ENCODE measurements at regions not wholly inside any gene's neighbourhood (a gene's known extent, or its start where the extent isn't known, plus 50 kb on each side); places are given as distances from the start of the nearest gene placed in this dataset.

- ChIA-PET CTCF (ENCODE audit: partially characterized antibody) (no interaction called here), POLR2A (ENCODE audit: partially characterized antibody) (no interaction called here)
- WGBS, 2 experiments (ENCODE audit: extremely low coverage in 1 of 2, insufficient coverage in 1 of 2, insufficient read length in 1 of 2, insufficient replicate concordance in 2 of 2, low coverage in 1 of 2, low lambda C conversion rate in 2 of 2, missing lambda C conversion rate in 1 of 2) = 80% methylated on average over 2 of the region's 2 CpGs; no CpG with 5 or more reads in 1 of the 2 experiments
- H3K79me2 ChIP-seq (ENCODE audit: control insufficient read depth in 1 of 2, insufficient read depth in 2 of 2, low read length in 2 of 2) = no peaks in the 10 kb centered on the region
- H2BK120ac ChIP-seq (replicated peaks; ENCODE audit: low read depth, low read length) = no peak overlapping the region
- H4K20me1 ChIP-seq (replicated peaks in 1 of 2; ENCODE audit: control insufficient read depth in 1 of 2, insufficient read depth in 2 of 2, low read length in 2 of 2) = no peaks in the 10 kb centered on the region
- H3K4ac ChIP-seq (replicated peaks; ENCODE audit: insufficient read length, low read depth, low read length) = no peak overlapping the region
- no peaks in the 10 kb centered on the region for H3K79me1 ChIP-seq (ENCODE audit: low read depth, low read length)
- no peaks in the 10 kb centered on the region for H3K23me2 ChIP-seq (ENCODE audit: low read depth, low read length)
- no peaks in the 10 kb centered on the region for H3K4me1 ChIP-seq (replicated peaks in 1 of 4; ENCODE audit: control insufficient read depth in 3 of 4, insufficient read depth in 4 of 4, low read length in 3 of 4)
- no peak overlapping the region for H2AFZ ChIP-seq (ENCODE audit: low read length)
- TF ChIP-seq CBX8 (IDR thresholded peaks at IDR 0.05; ENCODE audit: borderline replicate concordance, low read depth, low read length) (no peak), YY1 (IDR thresholded peaks at IDR 0.05; ENCODE audit: low read depth, low read length) (0 out of 2 replicates have a peak, but pooled peaks have one; percentile 8)
- H4K91ac ChIP-seq (replicated peaks; ENCODE audit: insufficient read length, low read length) = no peak overlapping the region
- H4K8ac ChIP-seq (ENCODE audit: extremely low read depth, insufficient read depth, low read length) = no peak overlapping the region
- no peak overlapping the region for H3K23ac ChIP-seq (ENCODE audit: insufficient read length)
- H4K5ac ChIP-seq (ENCODE audit: insufficient read length, low read depth, low read length) = no peak overlapping the region
- no peak overlapping the region for H2BK20ac ChIP-seq (ENCODE audit: low read length)
- no peak overlapping the region for H3K14ac ChIP-seq (ENCODE audit: insufficient read length)
- H3K4me2 ChIP-seq (ENCODE audit: insufficient read depth in 1 of 2, low read depth in 2 of 2, low read length in 2 of 2) = no peak overlapping the region
- H2BK15ac ChIP-seq (ENCODE audit: low read length) = no peak overlapping the region
- FAIRE-seq = peak; percentile 57
- no peak for DNase-seq (ENCODE audit: low read depth in 1 of 2, low spot score in 2 of 2)
- H2BK12ac ChIP-seq (ENCODE audit: low read depth, low read length) = no peak overlapping the region
- H3K56ac ChIP-seq (replicated peaks; ENCODE audit: insufficient read length, low read depth, low read length) = no peak overlapping the region
- no peaks in the 10 kb centered on the region for H3K9me3 ChIP-seq (ENCODE audit: insufficient read depth in 2 of 2, low read depth in 1 of 2, low read length in 1 of 2)
- no peak overlapping the region for H2AK5ac ChIP-seq (ENCODE audit: low read depth, low read length)
- no peaks in the 10 kb centered on the region for H3K36me3 ChIP-seq (ENCODE audit: control insufficient read depth in 2 of 4, insufficient read depth in 4 of 4, low read length in 3 of 4)
- H3K18ac ChIP-seq (ENCODE audit: extremely low read depth, low read length) = no peak overlapping the region
- no peak overlapping the region for H3K4me3 ChIP-seq (ENCODE audit: extremely low read depth in 1 of 4, insufficient read depth in 2 of 4, low read depth in 3 of 4, low read length in 4 of 4)
- H3K9ac ChIP-seq (replicated peaks in 1 of 4; ENCODE audit: extremely low read depth in 1 of 4, low read depth in 3 of 4, low read length in 3 of 4) = no peak overlapping the region
- H2BK5ac ChIP-seq (ENCODE audit: low read depth, low read length) = no peak overlapping the region
- no peaks in the 10 kb centered on the region for H3K27me3 ChIP-seq (replicated peaks in 1 of 4; ENCODE audit: control insufficient read depth in 3 of 4, extremely low read depth in 1 of 4, insufficient read depth in 3 of 4, low read length in 3 of 4)
- H3K27ac ChIP-seq (ENCODE audit: low read depth, low read length) = no peak overlapping the region
Observed at GRCh38 chr6:98203170-98203806, 631.1 kb upstream of the POU3F2 start.
